RWPE2 (cell line): ENCODE measurements at regions not wholly inside any gene's neighbourhood (a gene's known extent, or its start where the extent isn't known, plus 50 kb on each side); places are given as distances from the start of the nearest gene placed in this dataset.

ENCODE experiments used
- ATAC-seq: fragments of 200-7000 bp; cut with Tn5 transposase; 3 replicates; pipeline ENCODE4 v1.9.1; 2021; ENCODE audit warnings: low read depth
- DNase-seq: peaks from one replicate; pipeline ENCODE4 v3.0.0-alpha.2; 2020; ENCODE audit warnings: low spot score
- H3K27ac ChIP-seq: fragments of 450-650 bp; 2 replicates; pipeline ENCODE4 v1.5.1; 2017; ENCODE audit warnings: mild to moderate bottlenecking; ENCODE audit not compliant: poor library complexity, severe bottlenecking
- H3K27me3 ChIP-seq: fragments of 250-450 bp; sonication (Bioruptor Pico); 2 replicates; pipeline ENCODE4 v1.5.1; 2021; ENCODE audit warnings: mild to moderate bottlenecking, moderate library complexity; ENCODE audit not compliant: insufficient read depth, poor library complexity, severe bottlenecking
- H3K36me3 ChIP-seq: fragments of 250-450 bp; sonication (Bioruptor Pico); 2 replicates; pipeline ENCODE4 v1.5.1; 2020; ENCODE audit warnings: low read depth, mild to moderate bottlenecking, moderate library complexity
- H3K4me1 ChIP-seq: fragments of 250-450 bp; sonication (Bioruptor Pico); 2 replicates; pipeline ENCODE4 v1.5.1; 2021; ENCODE audit warnings: mild to moderate bottlenecking, moderate library complexity; ENCODE audit not compliant: insufficient read depth, poor library complexity, severe bottlenecking
- H3K4me3 ChIP-seq: fragments of 250-450 bp; sonication (Bioruptor Pico); 2 replicates; pipeline ENCODE4 v1.5.1; 2021; ENCODE audit warnings: mild to moderate bottlenecking, moderate library complexity; ENCODE audit not compliant: severe bottlenecking
- H3K9me3 ChIP-seq: fragments of 250-450 bp; sonication (Bioruptor Pico); 2 replicates; pipeline ENCODE4 v1.5.1; 2021; ENCODE audit warnings: mild to moderate bottlenecking, moderate library complexity; ENCODE audit not compliant: severe bottlenecking
- TF ChIP-seq, protein P1 (sequence below): fragments of 450-650 bp; IDR thresholded peaks from one replicate; pipeline ENCODE4 v1.5.1; 2017; ENCODE audit warnings: mild to moderate bottlenecking, moderate library complexity; ENCODE audit not compliant: poor library complexity, severe bottlenecking

DNA sequence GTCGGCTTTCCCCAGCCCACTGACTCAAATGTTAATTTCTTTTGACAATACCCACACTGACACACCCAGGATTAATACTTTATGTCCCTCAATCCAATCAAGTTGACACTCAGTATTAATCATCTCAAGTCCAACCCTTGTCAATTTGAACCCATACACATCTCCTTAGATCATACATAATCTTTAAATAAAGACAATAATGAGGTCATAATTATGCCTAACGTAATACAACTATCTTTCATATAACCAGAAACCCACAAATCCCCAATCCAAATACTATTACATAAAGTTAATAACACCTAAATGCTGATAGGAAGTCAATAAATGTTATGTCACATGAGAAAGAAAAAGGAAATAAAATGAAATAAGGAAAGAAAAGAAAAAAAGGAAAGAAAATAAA, 934.2 kb downstream of the CDH9 start:
- DNase-seq (no peak), ATAC-seq (no peak)
- H3K27ac ChIP-seq, result no peak overlapping the region
- no peaks in the 10 kb centered on the region for H3K27me3 ChIP-seq
- 0 out of 2 replicates have a peak, but pooled peaks cover 3% of the 10 kb centered on the region for H3K36me3 ChIP-seq
- H3K4me3 ChIP-seq, result no peak overlapping the region
- TF ChIP-seq, protein P1, sequence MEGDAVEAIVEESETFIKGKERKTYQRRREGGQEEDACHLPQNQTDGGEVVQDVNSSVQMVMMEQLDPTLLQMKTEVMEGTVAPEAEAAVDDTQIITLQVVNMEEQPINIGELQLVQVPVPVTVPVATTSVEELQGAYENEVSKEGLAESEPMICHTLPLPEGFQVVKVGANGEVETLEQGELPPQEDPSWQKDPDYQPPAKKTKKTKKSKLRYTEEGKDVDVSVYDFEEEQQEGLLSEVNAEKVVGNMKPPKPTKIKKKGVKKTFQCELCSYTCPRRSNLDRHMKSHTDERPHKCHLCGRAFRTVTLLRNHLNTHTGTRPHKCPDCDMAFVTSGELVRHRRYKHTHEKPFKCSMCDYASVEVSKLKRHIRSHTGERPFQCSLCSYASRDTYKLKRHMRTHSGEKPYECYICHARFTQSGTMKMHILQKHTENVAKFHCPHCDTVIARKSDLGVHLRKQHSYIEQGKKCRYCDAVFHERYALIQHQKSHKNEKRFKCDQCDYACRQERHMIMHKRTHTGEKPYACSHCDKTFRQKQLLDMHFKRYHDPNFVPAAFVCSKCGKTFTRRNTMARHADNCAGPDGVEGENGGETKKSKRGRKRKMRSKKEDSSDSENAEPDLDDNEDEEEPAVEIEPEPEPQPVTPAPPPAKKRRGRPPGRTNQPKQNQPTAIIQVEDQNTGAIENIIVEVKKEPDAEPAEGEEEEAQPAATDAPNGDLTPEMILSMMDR, result no peak
- no peaks in the 10 kb centered on the region for H3K9me3 ChIP-seq
- H3K4me1 ChIP-seq, result no peaks in the 10 kb centered on the region

DNA sequence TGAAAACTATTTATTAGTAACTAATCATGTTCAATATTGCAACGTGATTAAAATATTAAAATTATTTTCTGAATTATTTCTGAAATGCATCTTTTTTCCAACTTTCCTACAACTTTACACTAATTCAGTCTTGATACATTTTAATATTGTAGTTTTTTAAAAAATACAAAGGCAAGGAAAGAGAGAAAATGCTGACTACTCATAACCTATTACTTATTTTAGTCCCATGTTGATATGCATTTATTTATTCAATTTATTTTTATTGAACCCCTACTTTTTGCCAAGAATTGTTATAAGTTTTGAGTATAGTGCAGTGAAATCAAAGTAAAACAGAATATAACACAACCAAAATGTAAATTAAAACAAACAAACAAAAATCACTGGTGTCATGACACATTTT, 978.2 kb downstream of the CDH9 start:
- ATAC-seq (no peak), DNase-seq (no peak)
- Histone ChIP-seq H3K36me3 (no peaks in the 10 kb centered on the region), H3K27me3 (no peaks in the 10 kb centered on the region), H3K9me3 (peaks cover 2% of the 10 kb centered on the region), H3K4me3 (no peak overlapping the region), H3K27ac (no peak overlapping the region), H3K4me1 (no peaks in the 10 kb centered on the region)
- TF ChIP-seq, protein P1, result no peak

DNA sequence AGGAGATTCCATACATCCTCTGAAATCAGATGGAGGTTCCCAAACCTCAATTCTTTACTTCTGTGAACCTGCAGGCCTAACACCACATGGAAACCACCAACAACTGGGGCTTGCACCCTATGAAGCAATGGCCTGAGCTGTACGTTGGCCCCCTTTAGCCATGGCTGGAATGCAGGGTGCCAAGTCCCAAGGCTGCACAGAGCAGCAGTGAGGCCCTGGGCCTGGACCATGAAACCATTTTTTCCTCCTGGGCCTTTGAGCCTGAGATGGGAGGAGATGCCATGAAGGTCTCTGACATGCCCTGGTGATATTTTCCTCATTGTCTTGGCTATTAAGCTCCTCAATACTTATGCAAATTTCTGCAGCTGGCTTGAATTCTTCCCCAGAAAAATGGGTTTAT, 983.8 kb downstream of the CDH9 start:
- no peaks in the 10 kb centered on the region for H3K9me3 ChIP-seq
- no peak overlapping the region for H3K4me3 ChIP-seq
- H3K36me3 ChIP-seq, result no peaks in the 10 kb centered on the region
- DNase-seq, result no peak
- H3K27me3 ChIP-seq, result no peaks in the 10 kb centered on the region
- no peak overlapping the region for H3K27ac ChIP-seq
- TF ChIP-seq, protein P1, result no peak
- no peak for ATAC-seq
- no peaks in the 10 kb centered on the region for H3K4me1 ChIP-seq

DNA sequence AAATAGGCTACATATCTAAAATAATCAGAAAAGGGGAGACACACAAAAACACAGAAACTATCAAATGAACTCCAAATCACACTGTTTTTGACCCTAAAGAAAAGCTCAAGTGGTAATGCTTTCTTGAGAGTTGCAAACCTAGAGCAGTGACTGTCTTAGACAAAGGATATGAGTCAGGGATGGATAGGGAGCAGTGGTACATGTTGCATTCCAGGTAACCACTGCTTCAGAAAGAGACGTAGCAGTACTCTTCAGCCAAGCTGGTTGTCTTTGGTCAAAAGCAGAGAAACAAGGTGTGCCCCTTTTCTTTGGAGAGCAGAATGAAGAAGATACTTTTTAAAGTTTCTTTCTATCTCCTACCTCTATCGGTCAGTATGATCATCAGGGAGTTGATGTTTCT, 1003.6 kb downstream of the CDH9 start:
- DNase-seq (no peak), ATAC-seq (peak; percentile 90)
- TF ChIP-seq, protein P1, result no peak
- Histone ChIP-seq H3K27me3 (peaks cover 10% of the 10 kb centered on the region), H3K36me3 (no peaks in the 10 kb centered on the region), H3K4me1 (peaks cover 3% of the 10 kb centered on the region), H3K9me3 (no peaks in the 10 kb centered on the region), H3K4me3 (no peak overlapping the region), H3K27ac (no peak overlapping the region)

DNA sequence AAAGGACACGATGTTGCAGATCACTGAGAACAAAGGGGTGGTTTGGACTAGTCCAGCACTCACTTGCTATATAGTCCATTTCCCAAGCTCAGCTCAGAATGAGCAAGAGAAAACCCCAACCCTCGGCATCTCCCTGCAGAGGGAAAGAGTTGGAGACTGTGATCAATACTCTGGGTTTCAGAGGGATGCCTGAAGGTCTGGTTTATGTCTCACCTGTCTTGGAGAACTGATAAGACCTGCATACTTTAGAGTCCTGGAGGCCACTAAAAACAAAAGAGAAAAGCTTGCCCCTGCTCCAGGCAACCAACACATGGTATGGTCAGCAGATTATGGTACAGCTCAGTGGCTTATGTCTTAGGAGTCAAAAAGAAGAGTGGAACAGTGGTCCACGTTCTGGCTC, 1006.9 kb downstream of the CDH9 start:
- Histone ChIP-seq H3K4me1 (no peaks in the 10 kb centered on the region), H3K27ac (no peak overlapping the region), H3K4me3 (no peak overlapping the region), H3K27me3 (no peaks in the 10 kb centered on the region), H3K9me3 (no peaks in the 10 kb centered on the region), H3K36me3 (no peaks in the 10 kb centered on the region)
- TF ChIP-seq, protein P1, result no peak
- DNase-seq (no peak), ATAC-seq (no peak)
